CD14-positive monocyte (primary cell): ENCODE measurements at regions not wholly inside any gene's neighbourhood (a gene's known extent, or its start where the extent isn't known, plus 50 kb on each side); places are given as distances from the start of the nearest gene placed in this dataset.

Experiments used
- DNase-seq, 3 donors: peaks; one replicate each; pipeline ENCODE4 v3.0.0-alpha.2; 2011 to 2022
- H2AFZ ChIP-seq: 2 replicates; pipeline ENCODE4 v1.6.0; 2012; ENCODE audit warnings: mild to moderate bottlenecking, low read depth, low read length, inconsistent platforms; ENCODE audit not compliant: insufficient read depth, poor library complexity, severe bottlenecking
- H3K27ac ChIP-seq, 2 donors: 1 replicate in 1 of 2; 2 replicates in 1 of 2; pipeline ENCODE4 v1.5.1; 2012 to 2013; ENCODE audit warnings: low read length in 2 of 2, control low read depth in 1 of 2, inconsistent platforms in 1 of 2, low read depth in 1 of 2, mild to moderate bottlenecking in 1 of 2
- H3K27me3 ChIP-seq, 2 donors: one replicate each; pipeline versions ENCODE4 v1.6.0 to v1.6.1; 2011 to 2013; ENCODE audit warnings: low read length in 2 of 2; ENCODE audit not compliant: control insufficient read depth in 2 of 2, insufficient read depth in 2 of 2
- H3K36me3 ChIP-seq, 2 donors: replicated peaks in 1 of 2; 1 replicate in 1 of 2; 2 replicates in 1 of 2; pipeline versions ENCODE4 v1.5.1 to v1.6.1; 2012 to 2013; ENCODE audit warnings: low read length in 2 of 2, control low read depth in 1 of 2, inconsistent platforms in 1 of 2, mild to moderate bottlenecking in 1 of 2; ENCODE audit not compliant: insufficient read depth in 2 of 2, control insufficient read depth in 1 of 2
- H3K4me1 ChIP-seq, 2 donors: 1 replicate in 1 of 2; 2 replicates in 1 of 2; pipeline versions ENCODE4 v1.5.1 to v1.6.1; 2012 to 2013; ENCODE audit warnings: low read length in 2 of 2, control low read depth in 1 of 2, inconsistent platforms in 1 of 2, mild to moderate bottlenecking in 1 of 2, moderate library complexity in 1 of 2; ENCODE audit not compliant: insufficient read depth in 2 of 2, control insufficient read depth in 1 of 2
- H3K4me2 ChIP-seq: replicated peaks from 2 replicates; pipeline ENCODE3; 2012; ENCODE audit warnings: low read length, moderate library complexity, mild to moderate bottlenecking; ENCODE audit not compliant: poor library complexity, severe bottlenecking; ENCODE audit errors: extremely low read depth
- H3K4me3 ChIP-seq, 3 experiments: fragments of 200-600 bp in 1 of 3; sonication (generic) in 1 of 3; replicated peaks in 1 of 3; 1 replicate in 2 of 3; 2 replicates in 1 of 3; pipeline ENCODE4 v1.5.1; 2011 to 2013; ENCODE audit warnings: low read length in 3 of 3, mild to moderate bottlenecking in 3 of 3, control low read depth in 2 of 3, low read depth in 2 of 3, inconsistent platforms in 1 of 3, moderate library complexity in 1 of 3
- H3K79me2 ChIP-seq: 2 replicates; pipeline ENCODE4 v1.6.0; 2012; ENCODE audit warnings: mild to moderate bottlenecking, control low read depth, inconsistent platforms, low read length, moderate library complexity; ENCODE audit not compliant: insufficient read depth
- H3K9ac ChIP-seq: 2 replicates; pipeline ENCODE4 v1.6.0; 2017; ENCODE audit warnings: low read length, mild to moderate bottlenecking; ENCODE audit not compliant: insufficient read depth, poor library complexity, severe bottlenecking
- H3K9me3 ChIP-seq, 2 donors: replicated peaks in 1 of 2; 1 replicate in 1 of 2; 2 replicates in 1 of 2; pipeline versions ENCODE4 v1.5.1 to v1.6.1; 2012 to 2013; ENCODE audit warnings: low read length in 2 of 2, control low read depth in 1 of 2; ENCODE audit not compliant: control insufficient read depth in 1 of 2, insufficient read depth in 1 of 2
- H4K20me1 ChIP-seq: 2 replicates; pipeline ENCODE4 v1.6.0; 2012; ENCODE audit warnings: mild to moderate bottlenecking, low read length, control low read depth, moderate library complexity; ENCODE audit not compliant: insufficient read depth
- H3K27ac Mint-ChIP-seq, 7 donors: one replicate each; pipeline ENCODE4 v1.8.0; 2020; ENCODE audit warnings: mild to moderate bottlenecking in 7 of 7, mixed read lengths in 7 of 7, moderate library complexity in 6 of 7, inconsistent platforms in 2 of 7
- H3K27me3 Mint-ChIP-seq, 3 donors: one replicate each; pipeline ENCODE4 v1.8.0; 2021 to 2022; ENCODE audit warnings: low read depth in 3 of 3, mild to moderate bottlenecking in 3 of 3, mixed read lengths in 3 of 3, moderate library complexity in 3 of 3, inconsistent platforms in 1 of 3
- H3K36me3 Mint-ChIP-seq, 2 donors: one replicate each; pipeline ENCODE4 v1.8.0; 2020; ENCODE audit warnings: mixed read lengths in 2 of 2, inconsistent platforms in 1 of 2, mild to moderate bottlenecking in 1 of 2
- H3K4me1 Mint-ChIP-seq: one replicate; pipeline ENCODE4 v1.8.0; 2020; ENCODE audit warnings: mild to moderate bottlenecking, mixed read lengths
- H3K4me3 Mint-ChIP-seq, 2 donors: one replicate each; pipeline ENCODE4 v1.8.0; 2020; ENCODE audit warnings: mild to moderate bottlenecking in 2 of 2, mixed read lengths in 2 of 2, moderate library complexity in 1 of 2
- H3K9me3 Mint-ChIP-seq, 7 donors: one replicate each; pipeline ENCODE4 v1.8.0; 2020 to 2022; ENCODE audit warnings: mixed read lengths in 7 of 7, mild to moderate bottlenecking in 6 of 7, moderate library complexity in 6 of 7, inconsistent platforms in 2 of 7
- CTCF ChIP-seq: fragments of 200-600 bp; IDR thresholded peaks from one replicate; pipeline ENCODE4 v1.8.0; 2022; ENCODE audit warnings: antibody characterized with exemption, mild to moderate bottlenecking
- WGBS: methylation state at CpG from one replicate; pipeline ENCODE4 v1.1.5; 2013; ENCODE audit warnings: missing lambda C conversion rate; ENCODE audit not compliant: insufficient coverage; 5-methylcytosine and 5-hydroxymethylcytosine counted together
- intact Hi-C, 2 donors: fragments of 100-400 bp; cut with micrococcal nuclease; formaldehyde crosslinking; loops; one replicate each; pipeline versions ENCODE4 v1.15.0 to v1.15.1; 2023

- Histone ChIP-seq H2AFZ (no peak overlapping the region), H3K9me3 (no peaks in the 10 kb centered on the region), H3K4me1 (no peaks in the 10 kb centered on the region), H3K4me2 (no peak overlapping the region), H3K36me3 (no peaks in the 10 kb centered on the region), H3K27ac (no peak overlapping the region), H3K79me2 (no peaks in the 10 kb centered on the region), H3K4me3 (no peak overlapping the region), H3K27me3 (no peaks in the 10 kb centered on the region), H3K9ac (no peak overlapping the region), H4K20me1 (no peaks in the 10 kb centered on the region)
- no peak for DNase-seq
- TF ChIP-seq CTCF = no peak
- Mint-ChIP-seq H3K27me3 (peaks cover 14 to 21% (median 16%) of the 10 kb centered on the region in 3 donors), H3K27ac (no peak overlapping the region), H3K36me3 (no peaks in the 10 kb centered on the region), H3K4me3 (no peak overlapping the region), H3K4me1 (no peaks in the 10 kb centered on the region), H3K9me3 (peaks cover 0 to 3% (median 0%) of the 10 kb centered on the region in 7 donors)
- intact Hi-C loops = no loop called here
- 100% methylated on average over 1 of the region's 2 CpGs for WGBS
These were observed 56.6 kb upstream of the KCNG1 start for GRCh38 chr20:51079488-51079887.

GRCh38 chr20:51077686-51078060, 54.8 kb upstream of the KCNG1 start:
- H3K4me1 Mint-ChIP-seq = no peaks in the 10 kb centered on the region
- Histone ChIP-seq H2AFZ (no peak overlapping the region), H3K4me3 (no peak overlapping the region), H3K4me1 (no peaks in the 10 kb centered on the region), H3K27ac (no peak overlapping the region), H3K27me3 (no peaks in the 10 kb centered on the region), H3K36me3 (no peaks in the 10 kb centered on the region), H3K9me3 (no peaks in the 10 kb centered on the region), H3K4me2 (no peak overlapping the region), H4K20me1 (no peaks in the 10 kb centered on the region), H3K79me2 (no peaks in the 10 kb centered on the region), H3K9ac (no peak overlapping the region)
- TF ChIP-seq CTCF = no peak
- peaks cover 8 to 14% (median 12%) of the 10 kb centered on the region in 3 donors for H3K27me3 Mint-ChIP-seq
- DNase-seq = no peak
- WGBS = 40% methylated on average over 8 of the region's 8 CpGs
- H3K36me3 Mint-ChIP-seq = no peaks in the 10 kb centered on the region
- H3K27ac Mint-ChIP-seq = no peak overlapping the region
- intact Hi-C loops = no loop called here
- no peak overlapping the region for H3K4me3 Mint-ChIP-seq
- peaks cover 0 to 3% (median 2%) of the 10 kb centered on the region in 7 donors for H3K9me3 Mint-ChIP-seq
